Vagina (tissue), 2 donors: ENCODE measurements at regions not wholly inside any gene's neighbourhood (a gene's known extent, or its start where the extent isn't known, plus 50 kb on each side); places are given as distances from the start of the nearest gene placed in this dataset.
"Not testable (repeated sequence)": the region's sequence is repeated elsewhere in the genome, so short reads cannot be mapped to it uniquely, and the experiment has no call there.

Experiments
- DNase-seq, 2 donors: peaks; one replicate each; pipeline ENCODE4 v3.0.0-alpha.2; 2017; ENCODE audit errors: extremely low spot score in 2 of 2
- H3K27ac ChIP-seq: fragments of 200-600 bp; sonication (generic); one replicate; pipeline ENCODE4 v1.5.1; 2019
- H3K27me3 ChIP-seq: fragments of 200-600 bp; sonication (generic); one replicate; pipeline ENCODE4 v1.5.1; 2019
- H3K36me3 ChIP-seq, 2 donors: fragments of 200-600 bp; sonication (generic); one replicate each; pipeline ENCODE4 v1.5.1; 2017 to 2019
- H3K4me1 ChIP-seq: fragments of 200-600 bp; sonication (generic); one replicate; pipeline ENCODE4 v1.5.1; 2019
- H3K4me3 ChIP-seq, 2 donors: fragments of 200-600 bp; sonication (generic); 1 replicate in 1 of 2; 2 replicates in 1 of 2; pipeline ENCODE4 v1.5.1; 2016 to 2019
- H3K9me3 ChIP-seq: fragments of 200-600 bp; sonication (generic); one replicate; pipeline ENCODE4 v1.5.1; 2019
- POLR2A ChIP-seq, 2 donors: fragments of 450-650 bp; IDR thresholded peaks; one replicate each; pipeline ENCODE4 v1.6.1; 2017; ENCODE audit warnings: antibody characterized with exemption in 2 of 2, mild to moderate bottlenecking in 2 of 2, moderate library complexity in 2 of 2
- POLR2AphosphoS5 ChIP-seq, 2 donors: sonication (generic); formaldehyde crosslinking; IDR thresholded peaks; one replicate each; pipeline ENCODE4 v1.9.0; 2017; ENCODE audit warnings: antibody characterized with exemption in 2 of 2, mild to moderate bottlenecking in 2 of 2, low read depth in 1 of 2; ENCODE audit not compliant: insufficient read depth in 1 of 2
- intact Hi-C: fragments of 100-400 bp; cut with DNase I; formaldehyde crosslinking; loops from one replicate; pipeline ENCODE4 v1.15.1; 2023
- TF ChIP-seq, protein P1 (sequence below), 3 experiments: fragments of 450-650 bp in 2 of 3; fragments of 200-600 bp in 1 of 3; sonication (generic) in 1 of 3; IDR thresholded peaks; one replicate each; pipeline ENCODE4 v1.5.1; 2017 to 2019; ENCODE audit warnings: antibody characterized with exemption in 3 of 3, mild to moderate bottlenecking in 2 of 3, moderate library complexity in 2 of 3

DNA sequence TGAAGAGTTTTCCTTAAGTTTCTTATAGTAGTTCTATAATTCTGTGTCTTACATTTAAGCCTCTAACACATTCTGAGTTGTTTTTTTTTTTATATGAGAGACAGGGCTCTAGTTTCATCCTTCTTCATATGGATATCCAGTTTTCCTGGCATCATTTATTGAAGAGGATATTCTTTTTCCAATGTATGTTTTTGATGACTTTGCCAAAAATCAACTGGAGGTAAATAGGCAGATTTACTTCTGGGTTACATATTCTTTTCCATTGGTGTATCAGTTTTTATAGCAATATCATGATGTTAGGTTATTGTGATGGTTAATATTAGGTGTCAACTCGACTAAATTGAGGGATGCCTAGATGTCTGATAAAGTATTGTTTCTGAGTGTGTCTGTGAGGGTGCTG, 650.7 kb upstream of the GRID2 start:
- H3K27me3 ChIP-seq = no peaks in the 10 kb centered on the region
- intact Hi-C loops = no loop called here
- H3K9me3 ChIP-seq = no peaks in the 10 kb centered on the region
- no peaks in the 10 kb centered on the region for H3K4me1 ChIP-seq
- no peak for DNase-seq
- H3K27ac ChIP-seq = no peak overlapping the region
- H3K36me3 ChIP-seq = no peaks in the 10 kb centered on the region
- H3K4me3 ChIP-seq = no peak overlapping the region
- TF ChIP-seq POLR2AphosphoS5 (IDR thresholded peaks at IDR 0.05; ENCODE audit: insufficient read depth in 1 of 2, low read depth in 1 of 2) (no peak), POLR2A (IDR thresholded peaks at IDR 0.05) (no peak)
- TF ChIP-seq, protein P1, sequence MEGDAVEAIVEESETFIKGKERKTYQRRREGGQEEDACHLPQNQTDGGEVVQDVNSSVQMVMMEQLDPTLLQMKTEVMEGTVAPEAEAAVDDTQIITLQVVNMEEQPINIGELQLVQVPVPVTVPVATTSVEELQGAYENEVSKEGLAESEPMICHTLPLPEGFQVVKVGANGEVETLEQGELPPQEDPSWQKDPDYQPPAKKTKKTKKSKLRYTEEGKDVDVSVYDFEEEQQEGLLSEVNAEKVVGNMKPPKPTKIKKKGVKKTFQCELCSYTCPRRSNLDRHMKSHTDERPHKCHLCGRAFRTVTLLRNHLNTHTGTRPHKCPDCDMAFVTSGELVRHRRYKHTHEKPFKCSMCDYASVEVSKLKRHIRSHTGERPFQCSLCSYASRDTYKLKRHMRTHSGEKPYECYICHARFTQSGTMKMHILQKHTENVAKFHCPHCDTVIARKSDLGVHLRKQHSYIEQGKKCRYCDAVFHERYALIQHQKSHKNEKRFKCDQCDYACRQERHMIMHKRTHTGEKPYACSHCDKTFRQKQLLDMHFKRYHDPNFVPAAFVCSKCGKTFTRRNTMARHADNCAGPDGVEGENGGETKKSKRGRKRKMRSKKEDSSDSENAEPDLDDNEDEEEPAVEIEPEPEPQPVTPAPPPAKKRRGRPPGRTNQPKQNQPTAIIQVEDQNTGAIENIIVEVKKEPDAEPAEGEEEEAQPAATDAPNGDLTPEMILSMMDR (IDR thresholded peaks at IDR 0.05) = no peak

DNA sequence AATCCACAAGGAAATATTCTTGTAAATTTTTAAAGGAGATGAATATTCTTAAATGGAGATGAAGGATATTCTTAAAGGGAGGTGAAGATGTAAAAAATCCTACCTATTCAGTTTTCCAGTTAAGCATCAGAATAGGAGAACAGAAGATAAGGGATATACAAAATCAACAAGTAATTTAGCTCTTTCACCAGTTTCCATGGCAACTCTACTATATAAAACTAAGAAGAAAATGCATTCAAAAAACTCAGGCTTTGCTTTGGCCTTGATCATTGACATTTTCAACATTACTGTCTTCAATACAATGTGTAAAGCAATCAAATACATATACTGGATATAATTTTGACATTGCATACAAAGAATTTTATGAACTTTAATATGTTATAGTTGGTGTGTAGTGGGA, 622.7 kb upstream of the GRID2 start:
- Histone ChIP-seq H3K9me3 (no peaks in the 10 kb centered on the region), H3K4me1 (no peaks in the 10 kb centered on the region), H3K27ac (no peak overlapping the region), H3K27me3 (no peaks in the 10 kb centered on the region), H3K4me3 (no peak overlapping the region), H3K36me3 (no peaks in the 10 kb centered on the region)
- intact Hi-C loops = no loop called here
- no peak for DNase-seq
- no peak for TF ChIP-seq POLR2AphosphoS5 (IDR thresholded peaks at IDR 0.05; ENCODE audit: insufficient read depth in 1 of 2, low read depth in 1 of 2)

DNA sequence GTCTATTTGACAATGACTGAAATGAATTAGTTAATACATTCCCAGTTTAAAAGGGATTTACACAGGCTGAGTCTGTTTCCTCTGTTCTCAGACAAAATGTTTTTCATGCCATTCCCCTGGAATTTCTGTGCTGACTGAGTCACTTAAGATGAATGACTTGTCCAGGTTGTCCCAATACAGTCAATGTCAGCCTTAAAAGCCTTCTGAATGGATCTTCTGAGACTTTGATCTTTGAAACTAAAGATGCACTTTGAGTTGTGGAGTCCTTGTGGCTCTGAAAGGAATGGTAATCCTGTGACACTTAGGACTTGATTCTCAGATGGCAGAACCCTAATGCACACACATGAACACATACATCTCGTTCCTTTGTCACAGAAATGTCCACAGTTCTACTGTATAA, 622.2 kb upstream of the GRID2 start:
- no peaks in the 10 kb centered on the region for H3K27me3 ChIP-seq
- H3K4me3 ChIP-seq = no peak overlapping the region
- no peaks in the 10 kb centered on the region for H3K4me1 ChIP-seq
- DNase-seq = no peak
- intact Hi-C loops = no loop called here
- H3K36me3 ChIP-seq = no peaks in the 10 kb centered on the region
- no peaks in the 10 kb centered on the region for H3K9me3 ChIP-seq
- TF ChIP-seq POLR2AphosphoS5 (IDR thresholded peaks at IDR 0.05; ENCODE audit: insufficient read depth in 1 of 2, low read depth in 1 of 2) (no peak), POLR2A (IDR thresholded peaks at IDR 0.05) (no peak)
- TF ChIP-seq, protein P1 (IDR thresholded peaks at IDR 0.05) = no peak
- no peak overlapping the region for H3K27ac ChIP-seq

DNA sequence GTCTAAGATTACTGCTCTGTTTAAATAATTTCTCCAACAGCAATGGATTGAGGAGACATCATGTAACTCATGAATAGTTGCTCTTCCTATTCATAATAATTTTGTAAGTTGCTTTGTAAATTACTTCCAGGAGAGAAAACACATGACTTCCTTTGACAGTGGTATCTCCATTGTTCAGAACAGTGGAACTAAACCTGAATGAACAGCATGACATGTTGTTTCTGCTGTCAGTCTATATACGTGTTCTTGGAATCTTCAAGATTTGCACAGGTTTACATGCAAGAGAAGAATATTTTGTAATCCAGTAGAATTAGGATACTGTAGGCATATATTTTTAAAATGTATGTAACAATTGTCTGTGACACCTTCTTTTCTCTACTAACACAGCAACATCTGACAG, 618.8 kb upstream of the GRID2 start:
- intact Hi-C loops = no loop called here
- TF ChIP-seq POLR2AphosphoS5 (IDR thresholded peaks at IDR 0.05; ENCODE audit: insufficient read depth in 1 of 2, low read depth in 1 of 2) = no peak
- TF ChIP-seq POLR2A (IDR thresholded peaks at IDR 0.05) = no peak
- TF ChIP-seq, protein P1 (IDR thresholded peaks at IDR 0.05) = no peak
- H3K27me3 ChIP-seq = no peaks in the 10 kb centered on the region
- H3K9me3 ChIP-seq = no peaks in the 10 kb centered on the region
- no peaks in the 10 kb centered on the region for H3K4me1 ChIP-seq
- no peak overlapping the region for H3K4me3 ChIP-seq
- no peak overlapping the region for H3K27ac ChIP-seq
- H3K36me3 ChIP-seq = no peaks in the 10 kb centered on the region
- DNase-seq = no peak

DNA sequence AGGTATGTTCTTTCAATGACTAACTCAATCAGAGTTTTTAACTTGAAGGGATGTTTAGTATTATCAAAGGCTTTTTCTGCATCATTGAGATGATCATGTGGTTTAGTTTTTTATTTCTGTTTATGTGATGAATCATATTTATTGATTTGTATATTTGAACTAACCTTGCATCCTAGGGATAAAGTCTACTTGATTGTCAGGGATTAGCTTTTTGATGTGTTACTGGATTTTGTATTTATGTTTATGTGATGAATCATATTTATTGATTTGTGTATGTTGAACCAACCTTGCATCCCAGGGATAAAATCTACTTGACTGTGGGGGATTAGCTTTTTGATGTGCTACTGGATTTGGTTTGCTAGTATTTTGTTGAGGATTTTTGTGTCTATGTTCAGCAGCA, 615.4 kb upstream of the GRID2 start:
- H3K4me1 ChIP-seq = no peaks in the 10 kb centered on the region
- no peak overlapping the region for H3K27ac ChIP-seq
- no peak overlapping the region for H3K4me3 ChIP-seq
- no peaks in the 10 kb centered on the region for H3K27me3 ChIP-seq
- intact Hi-C loops = no loop called here
- no peaks in the 10 kb centered on the region for H3K9me3 ChIP-seq
- no peak for DNase-seq
- H3K36me3 ChIP-seq = no peaks in the 10 kb centered on the region
- no peak for TF ChIP-seq POLR2A (IDR thresholded peaks at IDR 0.05)
- TF ChIP-seq, protein P1 (IDR thresholded peaks at IDR 0.05) = no peak

DNA sequence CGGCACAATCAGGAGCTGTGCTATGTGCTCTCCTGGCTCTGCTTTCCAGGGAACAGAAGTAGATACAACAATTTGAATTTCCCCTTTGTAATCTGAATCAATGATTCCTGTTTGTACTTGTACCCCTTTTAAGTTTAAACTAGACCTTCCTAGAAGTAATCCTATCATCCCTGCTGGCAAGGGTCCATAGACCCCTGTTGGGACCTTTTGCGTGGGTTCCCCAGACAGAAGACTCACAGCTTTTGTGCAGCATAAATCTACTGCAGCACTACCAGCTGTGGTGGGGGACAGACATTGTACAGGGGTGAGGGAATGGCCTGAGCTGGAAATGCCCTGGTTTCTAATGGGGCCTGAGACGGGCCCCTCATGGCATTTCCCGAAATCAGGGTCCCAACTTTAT, 604.1 kb upstream of the GRID2 start:
- H3K9me3 ChIP-seq, H3K36me3 ChIP-seq, H3K27ac ChIP-seq, H3K27me3 ChIP-seq, DNase-seq, H3K4me3 ChIP-seq, intact Hi-C loops, H3K4me1 ChIP-seq: not testable (repeated sequence)
